ENCODE measurements at regions not wholly inside any gene's neighbourhood (a gene's known extent, or its start where the extent isn't known, plus 50 kb on each side); places are given as distances from the start of the nearest gene placed in this dataset.

DNA sequence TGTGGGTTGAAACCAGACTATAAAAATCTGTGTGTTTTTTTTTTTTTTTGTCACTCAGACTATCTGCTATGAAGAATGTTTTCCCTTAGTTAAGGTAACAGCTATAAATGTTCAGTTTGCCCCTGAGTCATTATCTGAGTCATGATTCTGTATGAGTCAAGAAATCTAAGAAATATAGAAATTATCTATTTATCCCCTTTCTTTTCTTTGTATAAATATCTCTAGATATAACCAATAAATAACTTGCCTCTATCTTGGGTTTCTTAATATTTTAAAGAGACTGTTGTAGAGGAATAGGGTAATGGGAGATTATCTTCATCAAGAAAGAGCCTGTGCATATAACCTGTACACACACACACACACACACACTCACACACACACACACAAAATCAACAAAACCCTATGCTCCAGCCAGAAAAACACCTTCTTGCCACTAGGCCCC lies 161.7 kb upstream of the EEA1 start:
- H3K36me3 ChIP-seq (ENCODE audit: control insufficient read depth in 2 of 3, insufficient read depth in 3 of 3, low read length in 3 of 3): no peaks in the 10 kb centered on the region
- FAIRE-seq (no peak), DNase-seq (no peak)
- H3K27ac ChIP-seq (ENCODE audit: low read depth in 2 of 2, low read length in 2 of 2): no peak overlapping the region
- TF ChIP-seq, protein P1, sequence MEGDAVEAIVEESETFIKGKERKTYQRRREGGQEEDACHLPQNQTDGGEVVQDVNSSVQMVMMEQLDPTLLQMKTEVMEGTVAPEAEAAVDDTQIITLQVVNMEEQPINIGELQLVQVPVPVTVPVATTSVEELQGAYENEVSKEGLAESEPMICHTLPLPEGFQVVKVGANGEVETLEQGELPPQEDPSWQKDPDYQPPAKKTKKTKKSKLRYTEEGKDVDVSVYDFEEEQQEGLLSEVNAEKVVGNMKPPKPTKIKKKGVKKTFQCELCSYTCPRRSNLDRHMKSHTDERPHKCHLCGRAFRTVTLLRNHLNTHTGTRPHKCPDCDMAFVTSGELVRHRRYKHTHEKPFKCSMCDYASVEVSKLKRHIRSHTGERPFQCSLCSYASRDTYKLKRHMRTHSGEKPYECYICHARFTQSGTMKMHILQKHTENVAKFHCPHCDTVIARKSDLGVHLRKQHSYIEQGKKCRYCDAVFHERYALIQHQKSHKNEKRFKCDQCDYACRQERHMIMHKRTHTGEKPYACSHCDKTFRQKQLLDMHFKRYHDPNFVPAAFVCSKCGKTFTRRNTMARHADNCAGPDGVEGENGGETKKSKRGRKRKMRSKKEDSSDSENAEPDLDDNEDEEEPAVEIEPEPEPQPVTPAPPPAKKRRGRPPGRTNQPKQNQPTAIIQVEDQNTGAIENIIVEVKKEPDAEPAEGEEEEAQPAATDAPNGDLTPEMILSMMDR (IDR thresholded peaks at IDR 0.05; ENCODE audit: borderline replicate concordance, extremely low read depth, insufficient read depth): no peak
- no peaks in the 10 kb centered on the region for H3K27me3 ChIP-seq (ENCODE audit: control insufficient read depth, insufficient read depth, low read length)
- no peak overlapping the region for H3K4me3 ChIP-seq (ENCODE audit: low read length in 3 of 3)
- no peaks in the 10 kb centered on the region for H3K4me1 ChIP-seq (ENCODE audit: control insufficient read depth in 2 of 3, insufficient read depth in 2 of 3, low read depth in 1 of 3, low read length in 3 of 3)
- peaks cover 0 to 7% (median 0%) of the 10 kb centered on the region in 3 donors for H3K9me3 ChIP-seq (ENCODE audit: control insufficient read depth in 2 of 3, insufficient read depth in 1 of 3, low read length in 3 of 3)
- intact Hi-C loops (cut with DNase I): no loop called here
- no peak overlapping the region for H3K9ac ChIP-seq (ENCODE audit: low read length in 3 of 3)

DNA sequence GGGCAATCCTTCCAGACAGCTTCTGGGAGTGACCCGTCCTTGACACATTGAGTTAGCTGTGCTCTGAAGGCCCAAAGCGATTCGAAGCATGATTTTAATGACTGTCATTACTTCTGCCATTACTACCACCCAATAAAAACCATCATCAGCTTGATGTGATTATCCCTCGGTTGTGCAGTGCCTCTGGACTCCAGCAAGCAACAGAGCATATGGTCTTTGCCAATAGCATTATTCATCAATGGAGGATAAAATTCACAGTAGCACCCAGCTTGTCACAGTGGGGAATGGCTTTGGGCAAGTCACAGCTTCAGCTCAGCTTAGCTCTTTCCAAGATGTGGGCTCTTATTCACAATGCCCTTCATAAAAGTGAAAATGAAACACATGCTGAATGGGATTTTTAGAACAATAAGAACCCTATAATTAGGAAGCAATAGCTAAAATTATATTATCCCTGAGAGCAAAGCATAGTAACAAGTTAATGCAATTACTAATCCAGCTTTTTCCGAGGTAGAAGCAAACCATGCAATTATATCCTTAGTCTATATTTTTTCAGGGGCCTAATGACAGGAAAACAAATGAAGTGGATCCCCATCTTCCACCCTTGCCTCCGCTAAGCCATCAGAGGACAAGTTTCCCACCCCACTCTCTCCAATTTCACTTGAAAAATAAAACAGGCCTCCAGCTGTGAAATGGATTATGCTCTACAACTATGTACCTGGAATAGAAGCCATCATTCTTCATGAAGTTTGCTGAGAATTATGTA lies 163.0 kb upstream of the EEA1 start:
- DNase-seq (no peak), FAIRE-seq (no peak)
- Histone ChIP-seq H3K36me3 (ENCODE audit: control insufficient read depth in 2 of 3, insufficient read depth in 3 of 3, low read length in 3 of 3) (no peaks in the 10 kb centered on the region), H3K9ac (ENCODE audit: low read length in 3 of 3) (no peak overlapping the region), H3K27me3 (ENCODE audit: control insufficient read depth, insufficient read depth, low read length) (no peaks in the 10 kb centered on the region), H3K4me3 (ENCODE audit: low read length in 3 of 3) (no peak overlapping the region), H3K9me3 (ENCODE audit: control insufficient read depth in 2 of 3, insufficient read depth in 1 of 3, low read length in 3 of 3) (no peaks in the 10 kb centered on the region), H3K4me1 (ENCODE audit: control insufficient read depth in 2 of 3, insufficient read depth in 2 of 3, low read depth in 1 of 3, low read length in 3 of 3) (no peaks in the 10 kb centered on the region), H3K27ac (ENCODE audit: low read depth in 2 of 2, low read length in 2 of 2) (no peak overlapping the region)
- intact Hi-C loops (cut with DNase I): no loop called here
- TF ChIP-seq, protein P1 (IDR thresholded peaks at IDR 0.05; ENCODE audit: borderline replicate concordance, extremely low read depth, insufficient read depth): no peak

DNA sequence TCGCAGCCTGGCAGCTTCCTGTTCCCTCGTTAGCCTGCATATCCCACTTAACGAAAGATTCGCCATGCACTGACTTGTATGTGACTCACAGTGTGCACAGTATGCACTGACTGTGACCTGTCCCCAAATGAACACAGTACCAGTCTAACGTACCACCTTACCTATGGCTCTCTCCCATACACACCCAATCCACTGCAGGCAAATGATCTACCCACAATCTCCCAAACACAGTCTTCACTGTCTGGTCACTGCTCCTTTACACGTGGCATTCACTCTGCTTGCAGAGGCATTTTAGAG lies 163.5 kb upstream of the EEA1 start:
- H3K27ac ChIP-seq (ENCODE audit: low read depth in 2 of 2, low read length in 2 of 2): no peak overlapping the region
- FAIRE-seq: no peak

More for the DNA sequence above, 163.5 kb upstream of the EEA1 start:
- H3K36me3 ChIP-seq (ENCODE audit: control insufficient read depth in 2 of 3, insufficient read depth in 3 of 3, low read length in 3 of 3): no peaks in the 10 kb centered on the region
- intact Hi-C loops (cut with DNase I): no loop called here
- no peaks in the 10 kb centered on the region for H3K4me1 ChIP-seq (ENCODE audit: control insufficient read depth in 2 of 3, insufficient read depth in 2 of 3, low read depth in 1 of 3, low read length in 3 of 3)
- TF ChIP-seq, protein P1 (IDR thresholded peaks at IDR 0.05; ENCODE audit: borderline replicate concordance, extremely low read depth, insufficient read depth): no peak
- H3K27me3 ChIP-seq (ENCODE audit: control insufficient read depth, insufficient read depth, low read length): no peaks in the 10 kb centered on the region
- H3K9me3 ChIP-seq (ENCODE audit: control insufficient read depth in 2 of 3, insufficient read depth in 1 of 3, low read length in 3 of 3): no peaks in the 10 kb centered on the region
- H3K4me3 ChIP-seq (ENCODE audit: low read length in 3 of 3): no peak overlapping the region
- DNase-seq: no peak
- no peak overlapping the region for H3K9ac ChIP-seq (ENCODE audit: low read length in 3 of 3)

Data from kidney (tissue), 13 donors.